Naive thymus-derived CD4-positive, alpha-beta T cell (primary cell): ENCODE measurements at regions not wholly inside any gene's neighbourhood (a gene's known extent, or its start where the extent isn't known, plus 50 kb on each side); places are given as distances from the start of the nearest gene placed in this dataset.

Experiments used
- ATAC-seq: fragments of 150-1000 bp; cut with Tn5 transposase; 2 replicates; pipeline ENCODE4 v1.10.0; 2021; ENCODE audit warnings: mild to moderate bottlenecking, moderate library complexity
- CTCF ChIA-PET: fragments of 350-600 bp; sonication (Branson Sonifier 250); formaldehyde crosslinking; loops from one replicate; lab custom pipeline; 2021; ENCODE audit warnings: antibody characterized with exemption; lab: Charles Lee
- POLR2A ChIA-PET: fragments of 350-600 bp; sonication (Branson Sonifier 250); formaldehyde crosslinking; loops from one replicate; lab custom pipeline; 2021; ENCODE audit warnings: antibody characterized with exemption, inconsistent platforms; lab: Charles Lee
- DNase-seq, 9 donors: peaks; one replicate each; pipeline versions ENCODE4 v3.0.0 to v3.0.0-alpha.2; 2020 to 2022; ENCODE audit warnings: mixed read lengths in 1 of 9
- H3K27ac ChIP-seq: one replicate; pipeline ENCODE4 v1.7.0; 2013; ENCODE audit warnings: mild to moderate bottlenecking, low read depth, low read length, moderate library complexity
- H3K27me3 ChIP-seq, 2 donors: one replicate each; pipeline ENCODE4 v1.7.0; 2013; ENCODE audit warnings: low read length in 2 of 2, mild to moderate bottlenecking in 2 of 2, moderate library complexity in 2 of 2; ENCODE audit not compliant: control insufficient read depth in 2 of 2, insufficient read depth in 2 of 2
- H3K36me3 ChIP-seq, 3 experiments: 1 replicate in 2 of 3; 2 replicates in 1 of 3; pipeline ENCODE4 v1.7.0; 2013; ENCODE audit warnings: low read length in 3 of 3, mild to moderate bottlenecking in 3 of 3, moderate library complexity in 1 of 3; ENCODE audit not compliant: insufficient read depth in 3 of 3, control insufficient read depth in 2 of 3
- H3K4me1 ChIP-seq, 2 donors: one replicate each; pipeline ENCODE4 v1.7.0; 2013; ENCODE audit warnings: low read length in 2 of 2, mild to moderate bottlenecking in 2 of 2, moderate library complexity in 1 of 2; ENCODE audit not compliant: control insufficient read depth in 2 of 2, insufficient read depth in 2 of 2
- H3K4me3 ChIP-seq: 2 replicates; pipeline ENCODE4 v1.7.0; 2013; ENCODE audit warnings: mild to moderate bottlenecking, low read length
- H3K9me3 ChIP-seq, 3 experiments: 1 replicate in 2 of 3; 2 replicates in 1 of 3; pipeline ENCODE4 v1.7.0; 2013; ENCODE audit warnings: low read length in 3 of 3; ENCODE audit not compliant: control insufficient read depth in 2 of 3
- H3K27ac Mint-ChIP-seq, 9 donors: one replicate each; pipeline ENCODE4 v1.8.0; 2020 to 2022; ENCODE audit warnings: mixed read lengths in 9 of 9, mild to moderate bottlenecking in 8 of 9, moderate library complexity in 5 of 9, inconsistent platforms in 2 of 9
- H3K27me3 Mint-ChIP-seq, 5 donors: one replicate each; pipeline ENCODE4 v1.8.0; 2021 to 2022; ENCODE audit warnings: mixed read lengths in 5 of 5, mild to moderate bottlenecking in 1 of 5
- H3K36me3 Mint-ChIP-seq, 5 donors: one replicate each; pipeline ENCODE4 v1.8.0; 2020 to 2022; ENCODE audit warnings: mixed read lengths in 5 of 5, mild to moderate bottlenecking in 3 of 5, inconsistent platforms in 1 of 5
- H3K4me1 Mint-ChIP-seq, 7 donors: one replicate each; pipeline ENCODE4 v1.8.0; 2020 to 2022; ENCODE audit warnings: mixed read lengths in 7 of 7, mild to moderate bottlenecking in 3 of 7, inconsistent platforms in 1 of 7
- H3K4me3 Mint-ChIP-seq, 10 donors: one replicate each; pipeline ENCODE4 v1.8.0; 2020 to 2022; ENCODE audit warnings: mild to moderate bottlenecking in 10 of 10, mixed read lengths in 10 of 10, moderate library complexity in 6 of 10, inconsistent platforms in 2 of 10
- H3K9me3 Mint-ChIP-seq, 11 donors: one replicate each; pipeline ENCODE4 v1.8.0; 2020 to 2022; ENCODE audit warnings: mixed read lengths in 11 of 11, mild to moderate bottlenecking in 4 of 11, inconsistent platforms in 1 of 11, moderate library complexity in 1 of 11
- intact Hi-C, 2 donors: fragments of 100-400 bp; cut with micrococcal nuclease; formaldehyde crosslinking; loops; one replicate each; pipeline ENCODE4 v1.15.1; 2023

GRCh38 chr9:115790520-115790919, 363.1 kb upstream of the PAPPA start:
- Histone ChIP-seq H3K9me3 (no peaks in the 10 kb centered on the region), H3K27me3 (no peaks in the 10 kb centered on the region), H3K4me1 (no peaks in the 10 kb centered on the region), H3K36me3 (no peaks in the 10 kb centered on the region), H3K4me3 (no peak overlapping the region), H3K27ac (no peak overlapping the region)
- Mint-ChIP-seq H3K27me3 (no peaks in the 10 kb centered on the region), H3K9me3 (peaks cover 0 to 10% (median 3%) of the 10 kb centered on the region in 11 donors), H3K36me3 (no peaks in the 10 kb centered on the region), H3K4me1 (no peaks in the 10 kb centered on the region), H3K4me3 (no peak overlapping the region), H3K27ac (no peak overlapping the region)
- intact Hi-C loops, result no loop called here
- DNase-seq, result no peak
- no peak for ATAC-seq
- ChIA-PET CTCF (no interaction called here), POLR2A (no interaction called here)

- Mint-ChIP-seq H3K9me3 (peaks cover 0 to 14% (median 0%) of the 10 kb centered on the region in 11 donors), H3K36me3 (no peaks in the 10 kb centered on the region), H3K27ac (no peak overlapping the region), H3K27me3 (peaks cover 0 to 11% (median 0%) of the 10 kb centered on the region in 5 donors), H3K4me1 (no peaks in the 10 kb centered on the region), H3K4me3 (no peak overlapping the region)
- H3K27me3 ChIP-seq, result no peaks in the 10 kb centered on the region
- ATAC-seq (no peak), DNase-seq (no peak)
- CTCF ChIA-PET, result no interaction called here
- POLR2A ChIA-PET, result no interaction called here
- H3K9me3 ChIP-seq, result no peaks in the 10 kb centered on the region
- intact Hi-C loops, result no loop called here
- H3K4me1 ChIP-seq, result no peaks in the 10 kb centered on the region
- H3K36me3 ChIP-seq, result no peaks in the 10 kb centered on the region
- no peak overlapping the region for H3K27ac ChIP-seq
- no peak overlapping the region for H3K4me3 ChIP-seq
Observed at GRCh38 chr9:115794921-115795475, 358.6 kb upstream of the PAPPA start.

DNA sequence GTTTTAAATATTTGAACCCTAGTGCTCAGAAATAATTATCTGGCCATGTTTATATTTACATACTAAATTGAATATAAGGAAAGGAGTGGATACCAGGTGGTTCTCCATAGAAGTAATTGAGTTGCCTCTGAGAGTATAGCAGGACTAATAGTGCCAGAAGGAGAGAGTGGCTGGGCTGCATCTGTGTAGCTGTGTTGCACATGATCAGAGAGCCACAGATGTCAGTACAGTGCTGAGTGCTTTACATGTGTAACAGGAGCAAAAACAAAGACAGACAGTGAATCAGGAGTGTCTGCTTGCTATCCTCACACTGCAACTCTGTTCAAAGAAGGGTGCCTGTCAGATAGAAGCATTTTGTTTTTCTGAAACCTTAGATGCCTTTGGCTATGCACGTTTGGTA, 353.9 kb upstream of the PAPPA start:
- H3K27ac Mint-ChIP-seq, result no peak overlapping the region
- H3K4me3 Mint-ChIP-seq, result no peak overlapping the region
- ATAC-seq (no peak), DNase-seq (no peak)
- Histone ChIP-seq H3K27ac (no peak overlapping the region), H3K9me3 (no peaks in the 10 kb centered on the region), H3K27me3 (no peaks in the 10 kb centered on the region), H3K4me1 (no peaks in the 10 kb centered on the region), H3K4me3 (no peak overlapping the region), H3K36me3 (no peaks in the 10 kb centered on the region)
- peaks cover 0 to 9% (median 2%) of the 10 kb centered on the region in 11 donors for H3K9me3 Mint-ChIP-seq
- intact Hi-C loops, result no loop called here
- no peaks in the 10 kb centered on the region for H3K4me1 Mint-ChIP-seq
- no peaks in the 10 kb centered on the region for H3K36me3 Mint-ChIP-seq
- H3K27me3 Mint-ChIP-seq, result peaks cover 0 to 11% (median 0%) of the 10 kb centered on the region in 5 donors
- POLR2A ChIA-PET, result no interaction called here
- CTCF ChIA-PET, result interaction anchor here (0.7 kb wide), 1 partner anchor 10 kb away, joined by 3 read pairs; no protein-coding TSS in a partner anchor

- no peaks in the 10 kb centered on the region for H3K4me1 ChIP-seq
- no peak for DNase-seq
- no peaks in the 10 kb centered on the region for H3K27me3 ChIP-seq
- H3K4me3 Mint-ChIP-seq, result no peak overlapping the region
- H3K4me1 Mint-ChIP-seq, result peaks cover 0 to 1% (median 0%) of the 10 kb centered on the region in 7 donors
- H3K27ac ChIP-seq, result no peak overlapping the region
- H3K36me3 ChIP-seq, result no peaks in the 10 kb centered on the region
- no peak for ATAC-seq
- no peak overlapping the region for H3K27ac Mint-ChIP-seq
- H3K9me3 ChIP-seq, result no peaks in the 10 kb centered on the region
- ChIA-PET CTCF (no interaction called here), POLR2A (no interaction called here)
- H3K4me3 ChIP-seq, result no peak overlapping the region
- no peaks in the 10 kb centered on the region for H3K36me3 Mint-ChIP-seq
- peaks cover 0 to 10% (median 2%) of the 10 kb centered on the region in 11 donors for H3K9me3 Mint-ChIP-seq
- intact Hi-C loops, result no loop called here
- H3K27me3 Mint-ChIP-seq, result peaks cover 0 to 11% (median 2%) of the 10 kb centered on the region in 5 donors
Observed at GRCh38 chr9:115804206-115804605, 349.4 kb upstream of the PAPPA start.

DNA sequence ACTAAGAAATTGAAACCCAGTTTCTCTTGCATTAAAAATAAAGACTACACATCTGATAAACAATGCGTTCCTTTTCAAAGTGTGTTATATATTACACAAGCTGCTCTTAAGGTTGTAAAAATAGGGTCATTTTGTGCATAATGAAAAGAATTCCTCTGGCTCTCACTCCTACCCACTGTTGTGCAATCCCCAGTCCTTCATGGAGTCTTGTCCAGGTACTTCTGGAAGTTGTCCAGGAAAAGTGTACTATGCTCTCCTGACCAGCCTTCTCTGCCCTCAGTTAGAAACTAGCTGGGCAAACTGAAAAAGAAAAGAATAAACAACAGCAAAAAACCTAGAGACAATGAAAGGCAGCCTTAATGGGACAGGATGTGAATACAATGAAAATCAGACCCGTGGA, 345.5 kb upstream of the PAPPA start:
- no peaks in the 10 kb centered on the region for H3K9me3 ChIP-seq
- H3K27me3 ChIP-seq, result no peaks in the 10 kb centered on the region
- no peaks in the 10 kb centered on the region for H3K36me3 ChIP-seq
- intact Hi-C loops, result no loop called here
- Mint-ChIP-seq H3K27me3 (peaks cover 0 to 11% (median 2%) of the 10 kb centered on the region in 5 donors), H3K4me3 (no peak overlapping the region), H3K4me1 (peaks cover 0 to 1% (median 0%) of the 10 kb centered on the region in 7 donors), H3K9me3 (peaks cover 0 to 15% (median 1%) of the 10 kb centered on the region in 11 donors), H3K27ac (no peak overlapping the region), H3K36me3 (no peaks in the 10 kb centered on the region)
- ChIA-PET POLR2A (no interaction called here), CTCF (no interaction called here)
- H3K27ac ChIP-seq, result no peak overlapping the region
- DNase-seq (no peak), ATAC-seq (no peak)
- no peak overlapping the region for H3K4me3 ChIP-seq
- no peaks in the 10 kb centered on the region for H3K4me1 ChIP-seq

DNA sequence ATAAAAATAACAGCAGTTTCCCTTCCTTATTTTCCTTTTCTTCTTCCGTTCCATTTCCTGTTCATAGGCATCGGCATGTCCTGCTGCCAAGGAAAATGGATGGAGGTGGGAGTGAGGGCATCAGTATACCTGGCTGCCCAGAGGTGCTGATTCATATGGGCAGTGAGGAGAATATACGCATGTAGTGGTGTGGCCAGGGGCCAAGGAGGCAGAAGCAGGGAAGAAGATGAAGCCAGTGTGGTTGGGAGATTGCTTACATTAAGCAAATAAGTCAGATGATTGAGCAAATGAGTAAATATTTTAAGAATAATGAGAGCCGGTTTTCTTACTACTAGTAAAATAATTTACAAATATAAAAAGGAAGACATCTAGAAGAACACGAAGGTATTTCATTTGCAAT, 344.9 kb upstream of the PAPPA start:
- ChIA-PET POLR2A (no interaction called here), CTCF (no interaction called here)
- no peak overlapping the region for H3K4me3 ChIP-seq
- peaks cover 0 to 21% (median 5%) of the 10 kb centered on the region in 11 donors for H3K9me3 Mint-ChIP-seq
- intact Hi-C loops, result no loop called here
- no peaks in the 10 kb centered on the region for H3K4me1 ChIP-seq
- no peaks in the 10 kb centered on the region for H3K27me3 ChIP-seq
- H3K36me3 ChIP-seq, result no peaks in the 10 kb centered on the region
- ATAC-seq, result no peak
- no peaks in the 10 kb centered on the region for H3K36me3 Mint-ChIP-seq
- H3K4me1 Mint-ChIP-seq, result peaks cover 0 to 1% (median 0%) of the 10 kb centered on the region in 7 donors
- H3K9me3 ChIP-seq, result no peaks in the 10 kb centered on the region
- DNase-seq, result no peak
- H3K27ac Mint-ChIP-seq, result no peak overlapping the region
- no peak overlapping the region for H3K27ac ChIP-seq
- H3K27me3 Mint-ChIP-seq, result peaks cover 0 to 11% (median 2%) of the 10 kb centered on the region in 5 donors
- no peak overlapping the region for H3K4me3 Mint-ChIP-seq

DNA sequence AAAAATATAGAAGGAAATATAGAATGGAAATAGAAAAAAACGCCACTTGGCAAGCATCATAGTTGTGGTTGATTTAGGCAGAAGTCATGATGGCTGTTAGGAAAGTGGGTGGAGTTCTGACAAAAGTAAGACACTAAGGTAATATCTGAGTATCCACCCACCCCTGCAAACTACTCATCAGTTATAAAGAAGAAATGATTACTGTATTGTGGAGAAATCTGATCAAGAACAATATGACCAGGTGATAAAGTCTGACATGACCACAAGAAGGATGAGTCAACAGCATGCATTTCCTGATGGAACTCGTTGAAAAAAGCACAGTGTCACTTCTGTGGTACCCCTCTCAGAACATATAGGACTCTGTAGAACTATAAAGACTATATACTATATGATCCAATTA, 343.4 kb upstream of the PAPPA start:
- no peaks in the 10 kb centered on the region for H3K4me1 Mint-ChIP-seq
- ATAC-seq, result no peak
- no peaks in the 10 kb centered on the region for H3K36me3 ChIP-seq
- POLR2A ChIA-PET, result no interaction called here
- CTCF ChIA-PET, result no interaction called here
- no peak overlapping the region for H3K27ac ChIP-seq
- H3K4me1 ChIP-seq, result no peaks in the 10 kb centered on the region
- no peak overlapping the region for H3K27ac Mint-ChIP-seq
- H3K4me3 Mint-ChIP-seq, result no peak overlapping the region
- no peaks in the 10 kb centered on the region for H3K9me3 ChIP-seq
- H3K27me3 ChIP-seq, result no peaks in the 10 kb centered on the region
- peaks cover 0 to 28% (median 7%) of the 10 kb centered on the region in 11 donors for H3K9me3 Mint-ChIP-seq
- intact Hi-C loops, result no loop called here
- peaks cover 0 to 11% (median 2%) of the 10 kb centered on the region in 5 donors for H3K27me3 Mint-ChIP-seq
- DNase-seq, result no peak
- H3K36me3 Mint-ChIP-seq, result no peaks in the 10 kb centered on the region
- H3K4me3 ChIP-seq, result no peak overlapping the region
